ENCODE measurements at regions not wholly inside any gene's neighbourhood (a gene's known extent, or its start where the extent isn't known, plus 50 kb on each side); places are given as distances from the start of the nearest gene placed in this dataset.

GRCh38 chr5:155091768-155092717 lies 78.5 kb downstream of the KIF4B start:
- TF ChIP-seq POLR2AphosphoS5 (IDR thresholded peaks at IDR 0.05; ENCODE audit: low read depth, low read length): no peak
- TF ChIP-seq TAF1 (IDR thresholded peaks at IDR 0.05; ENCODE audit: borderline replicate concordance, insufficient read depth, low read length): no peak
